HepG2 (cell line): ENCODE measurements at regions not wholly inside any gene's neighbourhood (a gene's known extent, or its start where the extent isn't known, plus 50 kb on each side); places are given as distances from the start of the nearest gene placed in this dataset.

Experiments
- CCAR2 ChIP-seq: fragments of 200-400 bp; formaldehyde crosslinking; optimal IDR thresholded peaks from 2 replicates; pipeline ENCODE3; 2018; ENCODE audit warnings: low read depth, mild to moderate bottlenecking, low read length, moderate library complexity
- MAX ChIP-seq: IDR thresholded peaks from 2 replicates; pipeline ENCODE4 v1.6.1; 2012; ENCODE audit warnings: inconsistent platforms
- REXO4 ChIP-seq: sonication (generic); formaldehyde crosslinking; IDR thresholded peaks from 2 replicates; pipeline ENCODE4 v1.8.0; 2022; ENCODE audit warnings: missing genetic modification reagents, mild to moderate bottlenecking, borderline replicate concordance
- RFX1 ChIP-seq: fragments of 450-650 bp; IDR thresholded peaks from 2 replicates; pipeline ENCODE4 v1.6.1; 2017
- ZBTB40 ChIP-seq, 2 experiments: fragments of 450-650 bp in 1 of 2; sonication (generic) in 1 of 2; formaldehyde crosslinking in 1 of 2; IDR thresholded peaks; 2 replicates each; pipeline versions ENCODE4 v1.6.1 to v1.8.0; 2016 to 2022; ENCODE audit warnings: antibody characterized with exemption in 1 of 2, mild to moderate bottlenecking in 1 of 2, missing genetic modification reagents in 1 of 2
- ZKSCAN8 ChIP-seq: IDR thresholded peaks from 2 replicates; pipeline ENCODE4 v1.6.1; 2016; ENCODE audit warnings: borderline replicate concordance, missing genetic modification reagents, missing compliant biosample characterization

- TF ChIP-seq ZKSCAN8 (CRISPR knock-in tag), result no peak
- no peak for TF ChIP-seq REXO4 (CRISPR knock-in tag)
- TF ChIP-seq RFX1, result no peak
- TF ChIP-seq MAX, result no peak
- TF ChIP-seq ZBTB40 (IDR thresholded peaks at IDR 0.05), result no peak
- no peak for TF ChIP-seq ZBTB40 (CRISPR knock-in tag; IDR thresholded peaks at IDR 0.05)
- no peak for TF ChIP-seq CCAR2
Measured at GRCh38 chr7:69062020-69062765, 536.1 kb upstream of the AUTS2 start.
